ENCODE measurements at regions not wholly inside any gene's neighbourhood (a gene's known extent, or its start where the extent isn't known, plus 50 kb on each side); places are given as distances from the start of the nearest gene placed in this dataset.

- ATAC-seq (no peak), DNase-seq (no peak)
- H3K36me3 ChIP-seq: peaks cover 0 to 5% (median 0%) of the 10 kb centered on the region in 9 donors
- H3K9me3 ChIP-seq: no peaks in the 10 kb centered on the region
- peaks cover 0 to 60% (median 17%) of the 10 kb centered on the region in 9 donors for H3K4me1 ChIP-seq
- no peaks in the 10 kb centered on the region for H3K27me3 ChIP-seq
- H3K27ac ChIP-seq: no peak overlapping the region
- H3K4me3 ChIP-seq: no peak overlapping the region
- TF ChIP-seq CTCF (IDR thresholded peaks at IDR 0.05): no peak
- 93 to 94% methylated on average over 7 of the region's 7 CpGs for WGBS, 2 donors
- intact Hi-C loops (cut with DNase I): no loop called here
Measured at GRCh38 chr6:150715133-150715532, 115.4 kb downstream of the PLEKHG1 start.

- H3K9me3 ChIP-seq: no peaks in the 10 kb centered on the region
- H3K4me1 ChIP-seq: peaks cover 0 to 58% (median 11%) of the 10 kb centered on the region in 9 donors
- ATAC-seq: peak in 1 of 8 donors; percentile 29
- no peak overlapping the region for H3K4me3 ChIP-seq
- H3K27ac ChIP-seq: no peak overlapping the region
- TF ChIP-seq CTCF (IDR thresholded peaks at IDR 0.05): no peak
- DNase-seq: no peak
- WGBS, 2 donors: 75 to 88% methylated on average over 8 of the region's 8 CpGs
- H3K27me3 ChIP-seq: no peaks in the 10 kb centered on the region
- intact Hi-C loops (cut with DNase I): no loop called here
- no peaks in the 10 kb centered on the region for H3K36me3 ChIP-seq
Measured at GRCh38 chr6:150717419-150717818, 117.7 kb downstream of the PLEKHG1 start.

GRCh38 chr6:150719099-150719766 lies 119.5 kb downstream of the PLEKHG1 start:
- WGBS, 2 donors: 65 to 74% methylated on average over 7 of the region's 7 CpGs
- TF ChIP-seq CTCF (IDR thresholded peaks at IDR 0.05): no peak
- no peak for DNase-seq
- peak in 1 of 8 donors; percentile 23 for ATAC-seq
- no peaks in the 10 kb centered on the region for H3K9me3 ChIP-seq
- no peak overlapping the region for H3K4me3 ChIP-seq
- no peaks in the 10 kb centered on the region for H3K27me3 ChIP-seq
- intact Hi-C loops (cut with DNase I): no loop called here
- peaks cover 0 to 49% (median 6%) of the 10 kb centered on the region in 9 donors for H3K4me1 ChIP-seq
- H3K36me3 ChIP-seq: no peaks in the 10 kb centered on the region
- H3K27ac ChIP-seq: no peak overlapping the region

- 42 to 82% methylated on average over 1 of the region's 1 CpG for WGBS, 2 donors
- DNase-seq (no peak), ATAC-seq (no peak)
- intact Hi-C loops (cut with DNase I): loop anchor here in 1 of 10 donors (5.0 kb wide), 1 partner anchor 38 kb away; no protein-coding TSS in a partner anchor
- Histone ChIP-seq H3K4me1 (peaks cover 0 to 47% (median 6%) of the 10 kb centered on the region in 9 donors), H3K27ac (no peak overlapping the region), H3K36me3 (no peaks in the 10 kb centered on the region), H3K4me3 (no peak overlapping the region), H3K9me3 (no peaks in the 10 kb centered on the region), H3K27me3 (no peaks in the 10 kb centered on the region)
- no peak for TF ChIP-seq CTCF (IDR thresholded peaks at IDR 0.05)
Measured at GRCh38 chr6:150719831-150720230, 120.1 kb downstream of the PLEKHG1 start.

Measured in heart right ventricle (tissue), 16 donors.